ENCODE measurements at regions not wholly inside any gene's neighbourhood (a gene's known extent, or its start where the extent isn't known, plus 50 kb on each side); places are given as distances from the start of the nearest gene placed in this dataset.

DNA sequence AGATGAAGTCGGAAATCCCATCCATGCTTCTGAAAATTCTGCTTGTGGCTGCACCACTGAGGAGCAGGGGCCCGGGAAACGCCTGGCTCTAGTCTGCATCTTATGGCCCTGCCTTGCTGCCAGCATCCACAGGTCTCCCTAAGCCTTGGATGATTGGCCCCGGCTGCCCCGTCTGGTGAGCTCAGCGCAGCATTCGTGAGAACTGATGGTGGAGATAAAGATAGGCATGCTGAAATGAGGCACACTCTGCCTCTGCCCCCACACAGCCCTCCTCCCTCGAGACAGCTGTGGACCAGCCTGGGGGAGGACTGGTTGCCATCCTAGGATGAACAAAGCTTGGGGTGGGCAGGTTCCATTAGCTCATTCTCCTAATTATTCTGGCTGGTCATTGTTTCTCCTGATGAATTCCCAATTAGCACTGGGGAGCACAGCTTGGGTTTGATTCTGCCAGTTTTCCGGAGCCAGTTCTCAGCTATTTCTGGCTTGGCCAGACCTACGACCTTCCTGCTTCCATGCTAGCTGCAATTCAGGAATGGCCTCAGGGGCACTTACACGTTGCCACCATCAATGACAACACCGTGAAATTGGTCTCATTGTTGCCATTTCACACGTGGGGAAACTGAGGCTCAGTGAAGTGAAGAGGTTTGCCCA lies 62.8 kb upstream of the CPEB4 start:
- Histone ChIP-seq H3K9me3 (ENCODE audit: control insufficient read depth, insufficient read depth, low read length) (0 out of 2 replicates have a peak, but pooled peaks cover 2% of the 10 kb centered on the region), H4K91ac (ENCODE audit: insufficient read depth, low read depth, low read length) (peak overlapping the region; percentile 24; the same call in 1 of the 2 replicates), H4K8ac (ENCODE audit: low read depth in 2 of 2, low read length in 2 of 2) (0 out of 4 replicates have a peak overlapping the region, but pooled peaks of 1 of the 2 experiments have one; percentile 12), H3K4ac (ENCODE audit: low read depth, low read length) (peak overlapping the region; percentile 45; the same call in 1 of the 2 replicates), H3K27ac (ENCODE audit: insufficient read depth, low read length) (no peak overlapping the region), H4K20me1 (ENCODE audit: insufficient read depth, low read length) (no peaks in the 10 kb centered on the region), H3K4me3 (ENCODE audit: insufficient read depth, low read depth, low read length) (no peak overlapping the region), H2AK5ac (ENCODE audit: low read depth, low read length) (peak overlapping the region; percentile 50), H3K56ac (ENCODE audit: extremely low read depth, insufficient read depth, low read length) (no peak overlapping the region), H3K23ac (ENCODE audit: low read depth, low read length) (no peak overlapping the region), H3K9me1 (ENCODE audit: insufficient read depth, low read length) (peaks cover 6% of the 10 kb centered on the region; the same call in 1 of the 2 replicates), H2BK20ac (ENCODE audit: low read depth, low read length) (0 out of 2 replicates have a peak overlapping the region, but pooled peaks have one; percentile 12), H2AFZ (replicated peaks; ENCODE audit: low read length, poor library complexity) (no peak overlapping the region), H3K79me1 (ENCODE audit: low read depth in 1 of 2, low read length in 2 of 2) (no peaks in the 10 kb centered on the region), H4K5ac (ENCODE audit: low read depth, low read length) (no peak overlapping the region), H2BK5ac (ENCODE audit: low read depth, low read length, poor library complexity, severe bottlenecking) (no peak overlapping the region), H3K4me2 (ENCODE audit: low read depth, low read length) (no peak overlapping the region), H3K14ac (replicated peaks; ENCODE audit: low read depth, low read length) (no peak overlapping the region), H2AK9ac (replicated peaks; ENCODE audit: low read depth, low read length, poor library complexity) (peak overlapping the region; percentile 30), H3K4me1 (ENCODE audit: control insufficient read depth, insufficient read depth, low read length) (peaks cover 16% of the 10 kb centered on the region), H3K27me3 (ENCODE audit: control insufficient read depth, insufficient read depth, low read length) (no peaks in the 10 kb centered on the region), H3K9ac (ENCODE audit: low read depth, low read length) (no peak overlapping the region), H3K18ac (ENCODE audit: low read depth, low read length) (peak overlapping the region; percentile 76; the same call in 1 of the 2 replicates), H3K36me3 (ENCODE audit: control insufficient read depth, insufficient read depth, low read length) (no peaks in the 10 kb centered on the region), H2BK15ac (ENCODE audit: low read depth, low read length) (peak overlapping the region; percentile 10; the same call in 1 of the 3 replicates), H2BK120ac (ENCODE audit: low read depth, low read length) (no peak overlapping the region; the same call in 1 of the 2 replicates)
- ChIA-PET POLR2A (ENCODE audit: unreplicated experiment) (interaction anchor here (0.5 kb wide), 1 partner anchor 163 kb away, joined by 4 read pairs; no protein-coding TSS in a partner anchor), CTCF (no interaction called here)
- intact Hi-C loops (cut with micrococcal nuclease) (no loop called here), in situ Hi-C loops (cut with MboI; ENCODE audit: low sequenced_read_pairs) (no loop called here), dilution Hi-C loops (cut with HindIII; ENCODE audit: low sequenced_read_pairs, unreplicated experiment) (no loop called here)
- 85% methylated on average over 2 of the region's 13 CpGs; no CpG with 5 or more reads in 1 of the 2 experiments for WGBS, 2 experiments (ENCODE audit: extremely low coverage in 2 of 2, insufficient read length in 1 of 2)
- ATAC-seq (ENCODE audit: low read depth) (no peak), DNase-seq (no peak)
- no TSS peak for BruUV-seq (replicated peaks)
- TF ChIP-seq FOS (IDR thresholded peaks at IDR 0.05; ENCODE audit: low read depth, low read length), result no peak
- TF ChIP-seq MAZ (IDR thresholded peaks at IDR 0.05; ENCODE audit: borderline replicate concordance, low read depth, low read length), result no peak
- TF ChIP-seq MXI1 (IDR thresholded peaks at IDR 0.05; ENCODE audit: borderline replicate concordance, low read depth, low read length), result no peak
- TF ChIP-seq SMC3 (IDR thresholded peaks at IDR 0.05; ENCODE audit: low read depth, low read length), result no peak
- TF ChIP-seq RFX5 (IDR thresholded peaks at IDR 0.05; ENCODE audit: low read depth, low read length), result no peak
- TF ChIP-seq NFE2L2 (IDR thresholded peaks at IDR 0.05; ENCODE audit: low read depth, low read length), result no peak
- TF ChIP-seq BHLHE40 (IDR thresholded peaks at IDR 0.05; ENCODE audit: low read depth, low read length), result no peak
- no peak for TF ChIP-seq MAFK (IDR thresholded peaks at IDR 0.05; ENCODE audit: low read depth, low read length)
- no peak for TF ChIP-seq CEBPB (IDR thresholded peaks at IDR 0.05; ENCODE audit: low read depth, low read length)
- TF ChIP-seq, protein P1, sequence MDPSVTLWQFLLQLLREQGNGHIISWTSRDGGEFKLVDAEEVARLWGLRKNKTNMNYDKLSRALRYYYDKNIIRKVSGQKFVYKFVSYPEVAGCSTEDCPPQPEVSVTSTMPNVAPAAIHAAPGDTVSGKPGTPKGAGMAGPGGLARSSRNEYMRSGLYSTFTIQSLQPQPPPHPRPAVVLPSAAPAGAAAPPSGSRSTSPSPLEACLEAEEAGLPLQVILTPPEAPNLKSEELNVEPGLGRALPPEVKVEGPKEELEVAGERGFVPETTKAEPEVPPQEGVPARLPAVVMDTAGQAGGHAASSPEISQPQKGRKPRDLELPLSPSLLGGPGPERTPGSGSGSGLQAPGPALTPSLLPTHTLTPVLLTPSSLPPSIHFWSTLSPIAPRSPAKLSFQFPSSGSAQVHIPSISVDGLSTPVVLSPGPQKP (IDR thresholded peaks at IDR 0.05; ENCODE audit: borderline replicate concordance, low read depth, low read length), result no peak
- TF ChIP-seq, protein P2, sequence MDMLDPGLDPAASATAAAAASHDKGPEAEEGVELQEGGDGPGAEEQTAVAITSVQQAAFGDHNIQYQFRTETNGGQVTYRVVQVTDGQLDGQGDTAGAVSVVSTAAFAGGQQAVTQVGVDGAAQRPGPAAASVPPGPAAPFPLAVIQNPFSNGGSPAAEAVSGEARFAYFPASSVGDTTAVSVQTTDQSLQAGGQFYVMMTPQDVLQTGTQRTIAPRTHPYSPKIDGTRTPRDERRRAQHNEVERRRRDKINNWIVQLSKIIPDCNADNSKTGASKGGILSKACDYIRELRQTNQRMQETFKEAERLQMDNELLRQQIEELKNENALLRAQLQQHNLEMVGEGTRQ (IDR thresholded peaks at IDR 0.05; ENCODE audit: low read depth, low read length), result no peak
